ENCODE measurements at regions not wholly inside any gene's neighbourhood (a gene's known extent, or its start where the extent isn't known, plus 50 kb on each side); places are given as distances from the start of the nearest gene placed in this dataset.

GRCh38 chr1:217921126-217921904 is 290.2 kb downstream of the SPATA17 start:
- peaks cover 0 to 8% (median 3%) of the 10 kb centered on the region in 5 donors for H3K4me1 ChIP-seq (ENCODE audit: control insufficient read depth in 5 of 5, insufficient read depth in 5 of 5, low read length in 5 of 5)
- no peaks in the 10 kb centered on the region for H3K9me3 ChIP-seq (ENCODE audit: control insufficient read depth in 5 of 5, low read length in 5 of 5)
- no peak overlapping the region for H3K27ac ChIP-seq (ENCODE audit: low read depth, low read length)
- peaks cover 3 to 10% (median 10%) of the 10 kb centered on the region in 5 donors for H3K27me3 ChIP-seq (ENCODE audit: control insufficient read depth in 5 of 5, insufficient read depth in 4 of 5, low read length in 5 of 5)
- no peak overlapping the region for H3K9ac ChIP-seq (ENCODE audit: low read length in 5 of 5)
- no peak overlapping the region for H3K4me3 ChIP-seq (ENCODE audit: low read depth in 1 of 5, low read length in 5 of 5)
- H3K36me3 ChIP-seq (ENCODE audit: control insufficient read depth in 5 of 5, insufficient read depth in 5 of 5, low read length in 5 of 5), result no peaks in the 10 kb centered on the region

- Histone ChIP-seq H3K27me3 (ENCODE audit: control insufficient read depth in 5 of 5, insufficient read depth in 4 of 5, low read length in 5 of 5) (peaks cover 3 to 10% (median 10%) of the 10 kb centered on the region in 5 donors), H3K36me3 (ENCODE audit: control insufficient read depth in 5 of 5, insufficient read depth in 5 of 5, low read length in 5 of 5) (no peaks in the 10 kb centered on the region), H3K4me3 (ENCODE audit: low read depth in 1 of 5, low read length in 5 of 5) (no peak overlapping the region), H3K9ac (ENCODE audit: low read length in 5 of 5) (no peak overlapping the region), H3K27ac (ENCODE audit: low read depth, low read length) (no peak overlapping the region), H3K9me3 (ENCODE audit: control insufficient read depth in 5 of 5, low read length in 5 of 5) (no peaks in the 10 kb centered on the region), H3K4me1 (ENCODE audit: control insufficient read depth in 5 of 5, insufficient read depth in 5 of 5, low read length in 5 of 5) (peaks cover 0 to 7% (median 3%) of the 10 kb centered on the region in 5 donors)
These were observed 293.8 kb downstream of the SPATA17 start for GRCh38 chr1:217924924-217925323.

DNA sequence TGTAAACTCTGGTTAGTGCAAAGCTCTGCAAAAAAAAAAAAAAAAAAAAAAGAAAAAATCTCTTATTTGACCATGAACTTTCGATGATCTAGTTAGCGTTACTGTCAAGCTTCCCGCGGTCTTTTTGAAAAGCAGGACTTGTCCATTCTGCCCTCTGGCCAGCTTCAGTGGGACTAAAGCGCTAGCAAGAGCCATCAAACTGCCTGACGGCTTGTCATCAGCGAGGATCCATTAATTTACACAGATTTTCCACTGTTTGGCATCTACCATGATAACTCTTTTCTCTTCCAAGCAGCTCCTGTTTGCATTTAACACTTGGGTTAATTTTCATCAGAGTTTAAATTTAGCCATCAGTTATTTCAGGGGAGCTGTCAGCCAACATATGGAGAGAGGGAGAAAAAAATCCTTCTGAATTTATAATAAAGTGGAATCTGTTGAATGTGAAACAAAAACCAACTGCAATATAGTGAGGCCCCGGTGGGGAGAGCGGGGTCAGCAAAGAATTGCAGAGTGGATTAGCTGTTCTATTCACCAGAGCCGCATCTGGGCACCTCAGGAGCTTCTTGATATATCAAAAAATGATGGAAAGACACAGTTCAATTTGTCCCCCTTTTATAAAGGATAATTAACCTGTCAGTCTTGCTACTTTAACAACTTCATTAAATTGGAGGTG is 298.2 kb downstream of the SPATA17 start:
- no peaks in the 10 kb centered on the region for H3K4me1 ChIP-seq (ENCODE audit: control insufficient read depth in 5 of 5, insufficient read depth in 5 of 5, low read length in 5 of 5)
- no peaks in the 10 kb centered on the region for H3K9me3 ChIP-seq (ENCODE audit: control insufficient read depth in 5 of 5, low read length in 5 of 5)
- no peaks in the 10 kb centered on the region for H3K36me3 ChIP-seq (ENCODE audit: control insufficient read depth in 5 of 5, insufficient read depth in 5 of 5, low read length in 5 of 5)
- H3K9ac ChIP-seq (ENCODE audit: low read length in 5 of 5), result no peak overlapping the region
- peaks cover 0 to 9% (median 7%) of the 10 kb centered on the region in 5 donors for H3K27me3 ChIP-seq (ENCODE audit: control insufficient read depth in 5 of 5, insufficient read depth in 4 of 5, low read length in 5 of 5)
- no peak overlapping the region for H3K27ac ChIP-seq (ENCODE audit: low read depth, low read length)
- no peak overlapping the region for H3K4me3 ChIP-seq (ENCODE audit: low read depth in 1 of 5, low read length in 5 of 5)

GRCh38 chr1:217943361-217943760 is 312.2 kb downstream of the SPATA17 start:
- Histone ChIP-seq H3K9me3 (ENCODE audit: control insufficient read depth in 5 of 5, low read length in 5 of 5) (no peaks in the 10 kb centered on the region), H3K27me3 (ENCODE audit: control insufficient read depth in 5 of 5, insufficient read depth in 4 of 5, low read length in 5 of 5) (no peaks in the 10 kb centered on the region), H3K4me3 (ENCODE audit: low read depth in 1 of 5, low read length in 5 of 5) (no peak overlapping the region), H3K9ac (ENCODE audit: low read length in 5 of 5) (no peak overlapping the region), H3K36me3 (ENCODE audit: control insufficient read depth in 5 of 5, insufficient read depth in 5 of 5, low read length in 5 of 5) (no peaks in the 10 kb centered on the region), H3K4me1 (ENCODE audit: control insufficient read depth in 5 of 5, insufficient read depth in 5 of 5, low read length in 5 of 5) (no peaks in the 10 kb centered on the region), H3K27ac (ENCODE audit: low read depth, low read length) (no peak overlapping the region)

- no peak overlapping the region for H3K4me3 ChIP-seq (ENCODE audit: low read depth in 1 of 5, low read length in 5 of 5)
- no peaks in the 10 kb centered on the region for H3K9me3 ChIP-seq (ENCODE audit: control insufficient read depth in 5 of 5, low read length in 5 of 5)
- no peaks in the 10 kb centered on the region for H3K4me1 ChIP-seq (ENCODE audit: control insufficient read depth in 5 of 5, insufficient read depth in 5 of 5, low read length in 5 of 5)
- no peak overlapping the region for H3K9ac ChIP-seq (ENCODE audit: low read length in 5 of 5)
- no peak overlapping the region for H3K27ac ChIP-seq (ENCODE audit: low read depth, low read length)
- no peaks in the 10 kb centered on the region for H3K27me3 ChIP-seq (ENCODE audit: control insufficient read depth in 5 of 5, insufficient read depth in 4 of 5, low read length in 5 of 5)
- no peaks in the 10 kb centered on the region for H3K36me3 ChIP-seq (ENCODE audit: control insufficient read depth in 5 of 5, insufficient read depth in 5 of 5, low read length in 5 of 5)
These were observed 313.4 kb downstream of the SPATA17 start for GRCh38 chr1:217944550-217944949.

DNA sequence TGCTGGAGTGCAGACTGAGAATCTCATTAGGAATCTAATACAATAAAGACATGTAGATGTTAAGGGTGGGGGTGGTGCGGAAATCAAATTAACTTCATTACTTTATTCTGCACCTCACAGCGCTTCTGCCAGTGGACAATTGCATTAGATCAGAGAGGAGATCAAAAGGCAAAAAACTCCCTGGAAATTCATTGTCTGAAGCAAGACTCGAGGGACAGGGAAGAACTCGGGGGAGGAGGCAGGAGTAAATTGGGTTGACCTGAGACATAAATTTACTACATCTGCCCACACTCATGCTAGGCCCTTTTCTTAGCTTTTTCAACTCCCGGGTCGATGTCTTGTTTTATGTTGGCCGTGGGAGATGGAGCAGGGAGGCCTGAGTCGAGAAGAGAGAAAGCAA is 315.4 kb downstream of the SPATA17 start:
- H3K27me3 ChIP-seq (ENCODE audit: control insufficient read depth in 5 of 5, insufficient read depth in 4 of 5, low read length in 5 of 5), result no peaks in the 10 kb centered on the region
- no peaks in the 10 kb centered on the region for H3K9me3 ChIP-seq (ENCODE audit: control insufficient read depth in 5 of 5, low read length in 5 of 5)
- H3K4me3 ChIP-seq (ENCODE audit: low read depth in 1 of 5, low read length in 5 of 5), result no peak overlapping the region
- H3K4me1 ChIP-seq (ENCODE audit: control insufficient read depth in 5 of 5, insufficient read depth in 5 of 5, low read length in 5 of 5), result no peaks in the 10 kb centered on the region
- H3K9ac ChIP-seq (ENCODE audit: low read length in 5 of 5), result no peak overlapping the region
- no peaks in the 10 kb centered on the region for H3K36me3 ChIP-seq (ENCODE audit: control insufficient read depth in 5 of 5, insufficient read depth in 5 of 5, low read length in 5 of 5)
- no peak overlapping the region for H3K27ac ChIP-seq (ENCODE audit: low read depth, low read length)

GRCh38 chr1:217948741-217949140 is 317.6 kb downstream of the SPATA17 start:
- no peak overlapping the region for H3K9ac ChIP-seq (ENCODE audit: low read length in 5 of 5)
- H3K27ac ChIP-seq (ENCODE audit: low read depth, low read length), result no peak overlapping the region
- H3K27me3 ChIP-seq (ENCODE audit: control insufficient read depth in 5 of 5, insufficient read depth in 4 of 5, low read length in 5 of 5), result no peaks in the 10 kb centered on the region
- H3K4me3 ChIP-seq (ENCODE audit: low read depth in 1 of 5, low read length in 5 of 5), result no peak overlapping the region
- H3K36me3 ChIP-seq (ENCODE audit: control insufficient read depth in 5 of 5, insufficient read depth in 5 of 5, low read length in 5 of 5), result no peaks in the 10 kb centered on the region
- no peaks in the 10 kb centered on the region for H3K4me1 ChIP-seq (ENCODE audit: control insufficient read depth in 5 of 5, insufficient read depth in 5 of 5, low read length in 5 of 5)
- no peaks in the 10 kb centered on the region for H3K9me3 ChIP-seq (ENCODE audit: control insufficient read depth in 5 of 5, low read length in 5 of 5)

GRCh38 chr1:217953330-217953729 is 322.2 kb downstream of the SPATA17 start:
- no peaks in the 10 kb centered on the region for H3K27me3 ChIP-seq (ENCODE audit: control insufficient read depth in 5 of 5, insufficient read depth in 4 of 5, low read length in 5 of 5)
- H3K9me3 ChIP-seq (ENCODE audit: control insufficient read depth in 5 of 5, low read length in 5 of 5), result peaks cover 0 to 5% (median 1%) of the 10 kb centered on the region in 5 donors
- H3K36me3 ChIP-seq (ENCODE audit: control insufficient read depth in 5 of 5, insufficient read depth in 5 of 5, low read length in 5 of 5), result no peaks in the 10 kb centered on the region
- H3K4me1 ChIP-seq (ENCODE audit: control insufficient read depth in 5 of 5, insufficient read depth in 5 of 5, low read length in 5 of 5), result no peaks in the 10 kb centered on the region
- H3K9ac ChIP-seq (ENCODE audit: low read length in 5 of 5), result no peak overlapping the region
- no peak overlapping the region for H3K27ac ChIP-seq (ENCODE audit: low read depth, low read length)
- no peak overlapping the region for H3K4me3 ChIP-seq (ENCODE audit: low read depth in 1 of 5, low read length in 5 of 5)

GRCh38 chr1:217953922-217954321 is 322.8 kb downstream of the SPATA17 start:
- H3K4me1 ChIP-seq (ENCODE audit: control insufficient read depth in 5 of 5, insufficient read depth in 5 of 5, low read length in 5 of 5), result no peaks in the 10 kb centered on the region
- no peaks in the 10 kb centered on the region for H3K36me3 ChIP-seq (ENCODE audit: control insufficient read depth in 5 of 5, insufficient read depth in 5 of 5, low read length in 5 of 5)
- no peak overlapping the region for H3K4me3 ChIP-seq (ENCODE audit: low read depth in 1 of 5, low read length in 5 of 5)
- H3K9ac ChIP-seq (ENCODE audit: low read length in 5 of 5), result no peak overlapping the region
- no peak overlapping the region for H3K27ac ChIP-seq (ENCODE audit: low read depth, low read length)
- H3K27me3 ChIP-seq (ENCODE audit: control insufficient read depth in 5 of 5, insufficient read depth in 4 of 5, low read length in 5 of 5), result no peaks in the 10 kb centered on the region
- peaks cover 0 to 5% (median 3%) of the 10 kb centered on the region in 5 donors for H3K9me3 ChIP-seq (ENCODE audit: control insufficient read depth in 5 of 5, low read length in 5 of 5)

- Histone ChIP-seq H3K9me3 (ENCODE audit: control insufficient read depth in 5 of 5, low read length in 5 of 5) (peaks cover 0 to 5% (median 4%) of the 10 kb centered on the region in 5 donors), H3K27ac (ENCODE audit: low read depth, low read length) (no peak overlapping the region), H3K9ac (ENCODE audit: low read length in 5 of 5) (no peak overlapping the region), H3K4me3 (ENCODE audit: low read depth in 1 of 5, low read length in 5 of 5) (no peak overlapping the region), H3K36me3 (ENCODE audit: control insufficient read depth in 5 of 5, insufficient read depth in 5 of 5, low read length in 5 of 5) (no peaks in the 10 kb centered on the region), H3K27me3 (ENCODE audit: control insufficient read depth in 5 of 5, insufficient read depth in 4 of 5, low read length in 5 of 5) (no peaks in the 10 kb centered on the region), H3K4me1 (ENCODE audit: control insufficient read depth in 5 of 5, insufficient read depth in 5 of 5, low read length in 5 of 5) (no peaks in the 10 kb centered on the region)
These were observed 324.6 kb downstream of the SPATA17 start for GRCh38 chr1:217955723-217956122.
